OCI-LY1 (cell line): ENCODE measurements at regions not wholly inside any gene's neighbourhood (a gene's known extent, or its start where the extent isn't known, plus 50 kb on each side); places are given as distances from the start of the nearest gene placed in this dataset.

ENCODE experiments used
- H2AFZ ChIP-seq: fragments of 200-600 bp; sonication (generic), shearing (Covaris generic); 2 replicates; pipeline ENCODE4 v1.6.0; 2014; ENCODE audit warnings: antibody characterized with exemption, mild to moderate bottlenecking, low read length
- H3F3A ChIP-seq: fragments of 200-600 bp; sonication (generic), shearing (Covaris generic); 2 replicates; pipeline ENCODE4 v1.6.0; 2014; ENCODE audit warnings: mild to moderate bottlenecking, antibody characterized with exemption, low read length, moderate library complexity; ENCODE audit not compliant: insufficient read depth
- H3K27ac ChIP-seq: fragments of 200-600 bp; sonication (generic); 2 replicates; pipeline ENCODE4 v1.5.1; 2014; ENCODE audit warnings: low read length, mixed run types, mild to moderate bottlenecking, low read depth; ENCODE audit not compliant: poor library complexity, severe bottlenecking
- H3K27me3 ChIP-seq: fragments of 200-600 bp; sonication (generic); 2 replicates; pipeline ENCODE4 v1.6.0; 2014; ENCODE audit warnings: antibody characterized with exemption, mild to moderate bottlenecking, low read length, moderate library complexity; ENCODE audit not compliant: insufficient read depth
- H3K36me3 ChIP-seq: fragments of 200-600 bp; sonication (generic); 2 replicates; pipeline ENCODE4 v1.6.1; 2014; ENCODE audit warnings: mild to moderate bottlenecking, antibody characterized with exemption, low read length, moderate library complexity, mixed read lengths; ENCODE audit not compliant: insufficient read depth
- H3K4me1 ChIP-seq: fragments of 200-600 bp; sonication (generic); 2 replicates; pipeline ENCODE4 v1.5.1; 2014; ENCODE audit warnings: mild to moderate bottlenecking, low read length, moderate library complexity; ENCODE audit not compliant: insufficient read depth, severe bottlenecking
- H3K4me2 ChIP-seq: fragments of 200-600 bp; sonication (generic), shearing (Covaris generic); 2 replicates; pipeline ENCODE4 v1.6.1; 2014; ENCODE audit warnings: low read length
- H3K4me3 ChIP-seq: fragments of 200-600 bp; sonication (generic); 2 replicates; pipeline ENCODE4 v1.5.1; 2014; ENCODE audit warnings: low read length, low read depth, mild to moderate bottlenecking, mixed read lengths; ENCODE audit not compliant: poor library complexity, severe bottlenecking
- H3K79me2 ChIP-seq: fragments of 200-600 bp; shearing (Covaris generic); 2 replicates; pipeline ENCODE4 v1.6.1; 2016; ENCODE audit warnings: mixed run types, low read length, mixed read lengths; ENCODE audit not compliant: insufficient read depth
- H3K9ac ChIP-seq: fragments of 200-600 bp; sonication (generic), shearing (Covaris generic); 2 replicates; pipeline ENCODE4 v1.6.1; 2014; ENCODE audit warnings: mild to moderate bottlenecking, low read length, mixed read lengths
- H3K9me2 ChIP-seq: fragments of 200-600 bp; sonication (generic), shearing (Covaris generic); 2 replicates; pipeline ENCODE4 v1.6.1; 2014; ENCODE audit warnings: low read depth, mild to moderate bottlenecking, low read length, mixed read lengths
- H3K9me3 ChIP-seq: fragments of 200-600 bp; shearing (Covaris generic); 2 replicates; pipeline ENCODE4 v1.6.1; 2014; ENCODE audit warnings: low read length, mixed read lengths
- H4K20me1 ChIP-seq: fragments of 200-600 bp; sonication (generic), shearing (Covaris generic); 2 replicates; pipeline ENCODE4 v1.6.0; 2016; ENCODE audit warnings: mild to moderate bottlenecking, low read length; ENCODE audit not compliant: insufficient read depth
- CTCF ChIP-seq: fragments of 200-600 bp; sonication (generic), shearing (Covaris generic); IDR thresholded peaks from 2 replicates; pipeline ENCODE4 v1.5.1; 2017; ENCODE audit warnings: mild to moderate bottlenecking, antibody characterized with exemption, low read length, moderate library complexity, mixed read lengths
- EZH2 ChIP-seq: fragments of 200-600 bp; sonication (generic), shearing (Covaris generic); IDR thresholded peaks from 2 replicates; pipeline ENCODE4 v1.8.0; 2017; ENCODE audit warnings: borderline replicate concordance, mixed run types, mild to moderate bottlenecking, antibody characterized with exemption, low read length, moderate library complexity, mixed read lengths

GRCh38 chr11:127226380-127226779, 225.8 kb upstream of the KIRREL3 start:
- no peaks in the 10 kb centered on the region for H4K20me1 ChIP-seq
- no peaks in the 10 kb centered on the region for H3K79me2 ChIP-seq
- no peaks in the 10 kb centered on the region for H3K9me3 ChIP-seq
- H2AFZ ChIP-seq = no peak overlapping the region
- H3K4me3 ChIP-seq = no peak overlapping the region
- H3K9ac ChIP-seq = no peak overlapping the region
- no peaks in the 10 kb centered on the region for H3F3A ChIP-seq
- no peaks in the 10 kb centered on the region for H3K4me1 ChIP-seq
- no peaks in the 10 kb centered on the region for H3K36me3 ChIP-seq
- H3K4me2 ChIP-seq = no peak overlapping the region
- no peak for TF ChIP-seq EZH2
- no peak for TF ChIP-seq CTCF
- no peaks in the 10 kb centered on the region for H3K27me3 ChIP-seq
- no peaks in the 10 kb centered on the region for H3K9me2 ChIP-seq
- no peak overlapping the region for H3K27ac ChIP-seq

- no peaks in the 10 kb centered on the region for H3K4me1 ChIP-seq
- H3K36me3 ChIP-seq = no peaks in the 10 kb centered on the region
- no peaks in the 10 kb centered on the region for H3K27me3 ChIP-seq
- H3K9ac ChIP-seq = no peak overlapping the region
- no peak overlapping the region for H2AFZ ChIP-seq
- H3K9me2 ChIP-seq = no peaks in the 10 kb centered on the region
- no peak overlapping the region for H3K4me3 ChIP-seq
- H3K27ac ChIP-seq = no peak overlapping the region
- H3F3A ChIP-seq = no peaks in the 10 kb centered on the region
- H3K79me2 ChIP-seq = no peaks in the 10 kb centered on the region
- no peaks in the 10 kb centered on the region for H4K20me1 ChIP-seq
- no peaks in the 10 kb centered on the region for H3K9me3 ChIP-seq
- no peak for TF ChIP-seq CTCF
- TF ChIP-seq EZH2 = no peak
- H3K4me2 ChIP-seq = no peak overlapping the region
Measured at GRCh38 chr11:127225619-127226018, 225.0 kb upstream of the KIRREL3 start.

GRCh38 chr11:127224276-127224675, 223.7 kb upstream of the KIRREL3 start:
- Histone ChIP-seq H3K27me3 (no peaks in the 10 kb centered on the region), H3K36me3 (no peaks in the 10 kb centered on the region), H3K9me2 (no peaks in the 10 kb centered on the region), H3K4me3 (no peak overlapping the region), H3K79me2 (no peaks in the 10 kb centered on the region), H2AFZ (no peak overlapping the region), H3K9me3 (no peaks in the 10 kb centered on the region), H3K9ac (no peak overlapping the region), H3F3A (no peaks in the 10 kb centered on the region), H4K20me1 (no peaks in the 10 kb centered on the region), H3K4me2 (no peak overlapping the region), H3K27ac (no peak overlapping the region), H3K4me1 (no peaks in the 10 kb centered on the region)
- TF ChIP-seq CTCF = no peak
- TF ChIP-seq EZH2 = no peak
